ENCODE measurements at regions not wholly inside any gene's neighbourhood (a gene's known extent, or its start where the extent isn't known, plus 50 kb on each side); places are given as distances from the start of the nearest gene placed in this dataset.

- DNase-seq (ENCODE audit: missing footprints) = peak; percentile 60
- intact Hi-C loops (cut with DNase I) = no loop called here
- no peak for ATAC-seq
Observed at GRCh38 chr22:49321477-49322055, 506.1 kb downstream of the BRD1 start.

- intact Hi-C loops (cut with DNase I) = no loop called here
- no peak for DNase-seq (ENCODE audit: missing footprints)
- ATAC-seq = no peak
Observed at GRCh38 chr22:49320714-49321476, 506.8 kb downstream of the BRD1 start.

GRCh38 chr22:49317369-49317768, 510.3 kb downstream of the BRD1 start:
- intact Hi-C loops (cut with DNase I) = no loop called here
- no peak for ATAC-seq
- no peak for DNase-seq (ENCODE audit: missing footprints)

- DNase-seq (ENCODE audit: missing footprints) (no peak), ATAC-seq (no peak)
- intact Hi-C loops (cut with DNase I) = no loop called here
Observed at GRCh38 chr22:49312601-49313000, 515.1 kb downstream of the BRD1 start.

- no peak for ATAC-seq
- no peak for DNase-seq (ENCODE audit: missing footprints)
- intact Hi-C loops (cut with DNase I) = no loop called here
Observed at GRCh38 chr22:49310354-49310753, 517.3 kb downstream of the BRD1 start.

GRCh38 chr22:49308300-49308699, 519.4 kb downstream of the BRD1 start:
- intact Hi-C loops (cut with DNase I) = loop anchor here (10.0 kb wide), 1 partner anchor 733 kb away; no protein-coding TSS in a partner anchor
- DNase-seq (ENCODE audit: missing footprints) (no peak), ATAC-seq (no peak)

- intact Hi-C loops (cut with DNase I) = loop anchor here (10.0 kb wide), 1 partner anchor 733 kb away; no protein-coding TSS in a partner anchor
- DNase-seq (ENCODE audit: missing footprints) = peak; percentile 27
- no peak for ATAC-seq
Observed at GRCh38 chr22:49307870-49308269, 519.8 kb downstream of the BRD1 start.

- intact Hi-C loops (cut with DNase I) = loop anchor here (10.0 kb wide), 1 partner anchor 733 kb away; no protein-coding TSS in a partner anchor
- peak; percentile 4 for DNase-seq (ENCODE audit: missing footprints)
- no peak for ATAC-seq
Observed at GRCh38 chr22:49307481-49307830, 520.2 kb downstream of the BRD1 start.

- ATAC-seq (no peak), DNase-seq (ENCODE audit: missing footprints) (peak; percentile 35)
- intact Hi-C loops (cut with DNase I) = loop anchor here (10.0 kb wide), 1 partner anchor 732 kb away; no protein-coding TSS in a partner anchor
Observed at GRCh38 chr22:49306632-49307480, 520.8 kb downstream of the BRD1 start.

- ATAC-seq (no peak), DNase-seq (ENCODE audit: missing footprints) (peak; percentile 23)
- intact Hi-C loops (cut with DNase I) = loop anchor here (10.0 kb wide), 1 partner anchor 731 kb away; no protein-coding TSS in a partner anchor
Observed at GRCh38 chr22:49305966-49306631, 521.6 kb downstream of the BRD1 start.

GRCh38 chr22:49305214-49305965, 522.3 kb downstream of the BRD1 start:
- ATAC-seq = peak; percentile 77
- intact Hi-C loops (cut with DNase I) = loop anchor here (10.0 kb wide), 1 partner anchor 731 kb away; no protein-coding TSS in a partner anchor
- peak; percentile 80 for DNase-seq (ENCODE audit: missing footprints)

- ATAC-seq (no peak), DNase-seq (ENCODE audit: missing footprints) (peak; percentile 42)
- intact Hi-C loops (cut with DNase I) = loop anchor here (10.0 kb wide), 1 partner anchor 729 kb away; no protein-coding TSS in a partner anchor
Observed at GRCh38 chr22:49303781-49304461, 523.8 kb downstream of the BRD1 start.

- ATAC-seq (no peak), DNase-seq (ENCODE audit: missing footprints) (no peak)
- intact Hi-C loops (cut with DNase I) = loop anchor here (10.0 kb wide), 1 partner anchor 728 kb away; no protein-coding TSS in a partner anchor
Observed at GRCh38 chr22:49303061-49303735, 524.5 kb downstream of the BRD1 start.

- intact Hi-C loops (cut with DNase I) = loop anchor here (10.0 kb wide), 1 partner anchor 728 kb away; no protein-coding TSS in a partner anchor
- DNase-seq (ENCODE audit: missing footprints) (peak; percentile 15), ATAC-seq (no peak)
Observed at GRCh38 chr22:49302530-49302929, 525.1 kb downstream of the BRD1 start.

- intact Hi-C loops (cut with DNase I) = loop anchor here (10.0 kb wide), 1 partner anchor 727 kb away; no protein-coding TSS in a partner anchor
- DNase-seq (ENCODE audit: missing footprints) (peak; percentile 45), ATAC-seq (no peak)
Observed at GRCh38 chr22:49302150-49302460, 525.6 kb downstream of the BRD1 start.

GRCh38 chr22:49301398-49302149, 526.1 kb downstream of the BRD1 start:
- intact Hi-C loops (cut with DNase I) = loop anchor here (10.0 kb wide), 1 partner anchor 727 kb away; no protein-coding TSS in a partner anchor
- ATAC-seq (no peak), DNase-seq (ENCODE audit: missing footprints) (peak; percentile 59)

Data from Right ventricle myocardium inferior (tissue), 1 donor.